B cell (primary cell): ENCODE measurements at regions not wholly inside any gene's neighbourhood (a gene's known extent, or its start where the extent isn't known, plus 50 kb on each side); places are given as distances from the start of the nearest gene placed in this dataset.

Source experiments
- ATAC-seq: fragments of 200-7000 bp; cut with Tn5 transposase; one replicate; pipeline ENCODE4 v1.10.0; 2021; ENCODE audit warnings: low read depth, mild to moderate bottlenecking, moderate number of reproducible peaks, moderate library complexity
- CTCF ChIA-PET: fragments of 350-600 bp; sonication (Branson Sonifier 250); formaldehyde crosslinking; loops from one replicate; lab custom pipeline; 2021; ENCODE audit warnings: antibody characterized with exemption, inconsistent platforms; lab: Charles Lee
- POLR2A ChIA-PET: fragments of 350-600 bp; sonication (Branson Sonifier 250); formaldehyde crosslinking; loops from one replicate; lab custom pipeline; 2021; ENCODE audit warnings: antibody characterized with exemption; lab: Charles Lee
- DNase-seq: peaks from one replicate; pipeline ENCODE4 v3.0.0; 2013
- H2AFZ ChIP-seq: 2 replicates; pipeline ENCODE4 v1.6.1; 2012; ENCODE audit warnings: mild to moderate bottlenecking, low read depth, low read length; ENCODE audit not compliant: insufficient read depth, poor library complexity, severe bottlenecking
- H3K27ac ChIP-seq, 2 donors: 1 replicate in 1 of 2; 2 replicates in 1 of 2; pipeline ENCODE4 v1.5.1; 2012 to 2013; ENCODE audit warnings: low read length in 2 of 2, mild to moderate bottlenecking in 2 of 2, moderate library complexity in 1 of 2
- H3K27me3 ChIP-seq, 4 experiments: fragments of 200-600 bp in 1 of 4; sonication (generic) in 1 of 4; replicated peaks in 1 of 4; 1 replicate in 2 of 4; 2 replicates in 2 of 4; pipeline versions ENCODE4 v1.6.1 to v1.7.0; 2013 to 2016; ENCODE audit warnings: low read length in 3 of 4, mild to moderate bottlenecking in 2 of 4, mixed read lengths in 1 of 4, moderate library complexity in 1 of 4; ENCODE audit not compliant: insufficient read depth in 4 of 4, control insufficient read depth in 3 of 4; ENCODE audit errors: control extremely low read depth in 1 of 4
- H3K36me3 ChIP-seq, 2 experiments: replicated peaks in 1 of 2; 1 replicate in 1 of 2; 2 replicates in 1 of 2; pipeline versions ENCODE4 v1.6.1 to v1.7.1; 2013; ENCODE audit warnings: low read length in 1 of 2; ENCODE audit not compliant: insufficient read depth in 2 of 2, control insufficient read depth in 1 of 2; ENCODE audit errors: control extremely low read depth in 1 of 2, extremely low read depth in 1 of 2
- H3K4me1 ChIP-seq, 2 donors: fragments of 200-600 bp in 1 of 2; sonication (generic) in 1 of 2; 1 replicate in 1 of 2; 2 replicates in 1 of 2; pipeline versions ENCODE4 v1.5.1 to v1.6.1; 2013 to 2017; ENCODE audit warnings: low read length in 2 of 2; ENCODE audit not compliant: control insufficient read depth in 2 of 2, insufficient read depth in 2 of 2
- H3K4me2 ChIP-seq: replicated peaks from 2 replicates; pipeline ENCODE3; 2012; ENCODE audit warnings: mild to moderate bottlenecking, low read depth, low read length; ENCODE audit not compliant: poor library complexity, severe bottlenecking
- H3K4me3 ChIP-seq, 5 experiments: fragments of 200-600 bp in 1 of 5; sonication (generic) in 1 of 5; 1 replicate in 3 of 5; 2 replicates in 2 of 5; pipeline versions ENCODE4 v1.5.1 to v1.7.0; 2011 to 2016; ENCODE audit warnings: low read length in 4 of 5, mild to moderate bottlenecking in 4 of 5, low read depth in 2 of 5, control low read depth in 1 of 5, moderate library complexity in 1 of 5; ENCODE audit not compliant: insufficient read depth in 1 of 5; ENCODE audit errors: control extremely low read depth in 1 of 5, extremely low read depth in 1 of 5
- H3K79me2 ChIP-seq: fragments of 200-600 bp; sonication (generic); one replicate; pipeline ENCODE4 v1.6.0; 2016; ENCODE audit warnings: low read length; ENCODE audit not compliant: control insufficient read depth, insufficient read depth
- H3K9ac ChIP-seq: fragments of 200-600 bp; sonication (generic); 2 replicates; pipeline ENCODE4 v1.6.1; 2017; ENCODE audit warnings: mild to moderate bottlenecking, low read length, moderate library complexity
- H3K9me3 ChIP-seq, 3 donors: one replicate each; pipeline versions ENCODE4 v1.6.1 to v1.7.1; 2013; ENCODE audit warnings: low read length in 2 of 3; ENCODE audit not compliant: control insufficient read depth in 2 of 3, insufficient read depth in 1 of 3; ENCODE audit errors: control extremely low read depth in 1 of 3
- H4K20me1 ChIP-seq: 2 replicates; pipeline ENCODE4 v1.6.0; 2012; ENCODE audit warnings: mild to moderate bottlenecking, low read length; ENCODE audit not compliant: insufficient read depth, control insufficient read depth, poor library complexity, severe bottlenecking
- H3K27ac Mint-ChIP-seq: one replicate; pipeline ENCODE4 v1.8.0; 2021; ENCODE audit warnings: mixed read lengths
- H3K27me3 Mint-ChIP-seq: one replicate; pipeline ENCODE4 v1.8.0; 2021; ENCODE audit warnings: mixed read lengths
- H3K4me1 Mint-ChIP-seq: one replicate; pipeline ENCODE4 v1.8.0; 2021; ENCODE audit warnings: mixed read lengths
- H3K4me3 Mint-ChIP-seq: one replicate; pipeline ENCODE4 v1.8.0; 2021; ENCODE audit warnings: mixed read lengths
- H3K9me3 Mint-ChIP-seq: one replicate; pipeline ENCODE4 v1.8.0; 2022; ENCODE audit warnings: mixed read lengths; ENCODE audit not compliant: insufficient read depth
- EZH2 ChIP-seq: IDR thresholded peaks from 2 replicates; pipeline ENCODE4 v1.6.1; 2012; ENCODE audit warnings: borderline replicate concordance, low read depth, mild to moderate bottlenecking, moderate library complexity, low read length; ENCODE audit not compliant: insufficient read depth, poor library complexity, severe bottlenecking
- WGBS: methylation state at CpG from one replicate; pipeline ENCODE4 v1.1.5; 2013; ENCODE audit warnings: missing lambda C conversion rate; ENCODE audit not compliant: insufficient coverage; 5-methylcytosine and 5-hydroxymethylcytosine counted together
- intact Hi-C: fragments of 100-400 bp; cut with micrococcal nuclease; formaldehyde crosslinking; loops from one replicate; pipeline ENCODE4 v1.10.0; 2022
- TF ChIP-seq, protein P1 (sequence below): fragments of 200-600 bp; IDR thresholded peaks from one replicate; pipeline ENCODE4 v1.8.0; 2022; ENCODE audit warnings: antibody characterized with exemption, mild to moderate bottlenecking

GRCh38 chr15:93716615-93717231 is 514.6 kb upstream of the MCTP2 start:
- DNase-seq (no peak), ATAC-seq (no peak)
- Histone ChIP-seq H2AFZ (no peak overlapping the region), H3K9ac (no peak overlapping the region), H3K79me2 (no peaks in the 10 kb centered on the region), H3K27ac (no peak overlapping the region), H3K4me3 (no peak overlapping the region), H3K9me3 (no peaks in the 10 kb centered on the region), H3K4me2 (no peak overlapping the region), H3K27me3 (no peaks in the 10 kb centered on the region), H4K20me1 (no peaks in the 10 kb centered on the region), H3K36me3 (no peaks in the 10 kb centered on the region), H3K4me1 (no peaks in the 10 kb centered on the region)
- CTCF ChIA-PET: no interaction called here
- Mint-ChIP-seq H3K27me3 (no peaks in the 10 kb centered on the region), H3K27ac (no peak overlapping the region), H3K9me3 (no peaks in the 10 kb centered on the region), H3K4me3 (no peak overlapping the region), H3K4me1 (no peaks in the 10 kb centered on the region)
- TF ChIP-seq, protein P1, sequence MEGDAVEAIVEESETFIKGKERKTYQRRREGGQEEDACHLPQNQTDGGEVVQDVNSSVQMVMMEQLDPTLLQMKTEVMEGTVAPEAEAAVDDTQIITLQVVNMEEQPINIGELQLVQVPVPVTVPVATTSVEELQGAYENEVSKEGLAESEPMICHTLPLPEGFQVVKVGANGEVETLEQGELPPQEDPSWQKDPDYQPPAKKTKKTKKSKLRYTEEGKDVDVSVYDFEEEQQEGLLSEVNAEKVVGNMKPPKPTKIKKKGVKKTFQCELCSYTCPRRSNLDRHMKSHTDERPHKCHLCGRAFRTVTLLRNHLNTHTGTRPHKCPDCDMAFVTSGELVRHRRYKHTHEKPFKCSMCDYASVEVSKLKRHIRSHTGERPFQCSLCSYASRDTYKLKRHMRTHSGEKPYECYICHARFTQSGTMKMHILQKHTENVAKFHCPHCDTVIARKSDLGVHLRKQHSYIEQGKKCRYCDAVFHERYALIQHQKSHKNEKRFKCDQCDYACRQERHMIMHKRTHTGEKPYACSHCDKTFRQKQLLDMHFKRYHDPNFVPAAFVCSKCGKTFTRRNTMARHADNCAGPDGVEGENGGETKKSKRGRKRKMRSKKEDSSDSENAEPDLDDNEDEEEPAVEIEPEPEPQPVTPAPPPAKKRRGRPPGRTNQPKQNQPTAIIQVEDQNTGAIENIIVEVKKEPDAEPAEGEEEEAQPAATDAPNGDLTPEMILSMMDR: no peak
- TF ChIP-seq EZH2: no peak
- POLR2A ChIA-PET: no interaction called here
- 81% methylated on average over 3 of the region's 5 CpGs for WGBS
- intact Hi-C loops: no loop called here

DNA sequence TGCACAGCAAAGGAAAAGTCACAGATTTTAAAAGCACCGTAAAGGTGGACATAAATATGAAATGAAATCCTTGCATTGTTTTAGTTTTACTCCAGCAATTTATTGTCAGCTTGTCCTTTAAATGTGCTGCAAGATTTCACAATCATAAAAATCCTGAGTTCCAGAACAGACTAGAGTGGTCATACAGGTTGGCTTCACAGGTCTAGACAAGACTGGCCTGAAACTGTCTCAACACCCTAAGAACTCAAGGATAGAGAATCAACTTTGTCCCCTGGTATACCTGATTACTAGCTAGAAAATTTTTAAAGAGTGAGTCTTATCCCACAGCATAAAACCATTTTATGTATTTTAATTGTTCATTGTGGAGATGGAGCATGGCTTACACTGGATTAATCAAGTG is 521.7 kb upstream of the MCTP2 start:
- H3K36me3 ChIP-seq: no peaks in the 10 kb centered on the region
- H3K4me2 ChIP-seq: no peak overlapping the region
- no peaks in the 10 kb centered on the region for H3K9me3 ChIP-seq
- H3K9me3 Mint-ChIP-seq: no peaks in the 10 kb centered on the region
- no peak overlapping the region for H3K27ac ChIP-seq
- no peak overlapping the region for H3K9ac ChIP-seq
- H3K4me3 Mint-ChIP-seq: no peak overlapping the region
- H3K27me3 ChIP-seq: no peaks in the 10 kb centered on the region
- DNase-seq: no peak
- POLR2A ChIA-PET: no interaction called here
- no peak overlapping the region for H2AFZ ChIP-seq
- H3K27me3 Mint-ChIP-seq: no peaks in the 10 kb centered on the region
- CTCF ChIA-PET: no interaction called here
- no peak overlapping the region for H3K27ac Mint-ChIP-seq
- no peaks in the 10 kb centered on the region for H3K4me1 Mint-ChIP-seq
- no peak for ATAC-seq
- H3K4me1 ChIP-seq: no peaks in the 10 kb centered on the region
- H3K4me3 ChIP-seq: no peak overlapping the region
- no CpG with 5 or more reads among the region's 1 CpG for WGBS
- intact Hi-C loops: no loop called here
- H4K20me1 ChIP-seq: no peaks in the 10 kb centered on the region
- TF ChIP-seq EZH2: no peak
- TF ChIP-seq, protein P1: no peak
- no peaks in the 10 kb centered on the region for H3K79me2 ChIP-seq
